ENCODE measurements at regions not wholly inside any gene's neighbourhood (a gene's known extent, or its start where the extent isn't known, plus 50 kb on each side); places are given as distances from the start of the nearest gene placed in this dataset.

GRCh38 chr3:29189328-29189727 is 91.5 kb upstream of the RBMS3 start:
- TF ChIP-seq, protein P1, sequence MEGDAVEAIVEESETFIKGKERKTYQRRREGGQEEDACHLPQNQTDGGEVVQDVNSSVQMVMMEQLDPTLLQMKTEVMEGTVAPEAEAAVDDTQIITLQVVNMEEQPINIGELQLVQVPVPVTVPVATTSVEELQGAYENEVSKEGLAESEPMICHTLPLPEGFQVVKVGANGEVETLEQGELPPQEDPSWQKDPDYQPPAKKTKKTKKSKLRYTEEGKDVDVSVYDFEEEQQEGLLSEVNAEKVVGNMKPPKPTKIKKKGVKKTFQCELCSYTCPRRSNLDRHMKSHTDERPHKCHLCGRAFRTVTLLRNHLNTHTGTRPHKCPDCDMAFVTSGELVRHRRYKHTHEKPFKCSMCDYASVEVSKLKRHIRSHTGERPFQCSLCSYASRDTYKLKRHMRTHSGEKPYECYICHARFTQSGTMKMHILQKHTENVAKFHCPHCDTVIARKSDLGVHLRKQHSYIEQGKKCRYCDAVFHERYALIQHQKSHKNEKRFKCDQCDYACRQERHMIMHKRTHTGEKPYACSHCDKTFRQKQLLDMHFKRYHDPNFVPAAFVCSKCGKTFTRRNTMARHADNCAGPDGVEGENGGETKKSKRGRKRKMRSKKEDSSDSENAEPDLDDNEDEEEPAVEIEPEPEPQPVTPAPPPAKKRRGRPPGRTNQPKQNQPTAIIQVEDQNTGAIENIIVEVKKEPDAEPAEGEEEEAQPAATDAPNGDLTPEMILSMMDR (IDR thresholded peaks at IDR 0.05): no peak
- TF ChIP-seq POLR2A (IDR thresholded peaks at IDR 0.05): no peak

All from heart left ventricle (tissue), 13 donors.